GM21381 (cell line): ENCODE measurements at regions not wholly inside any gene's neighbourhood (a gene's known extent, or its start where the extent isn't known, plus 50 kb on each side); places are given as distances from the start of the nearest gene placed in this dataset.
"Not testable (repeated sequence)": the region's sequence is repeated elsewhere in the genome, so short reads cannot be mapped to it uniquely, and the experiment has no call there.

Experiments
- ATAC-seq: cut with Tn5 transposase; IDR thresholded peaks from one replicate; pipeline ENCODE4 v1.9.1; 2021; ENCODE audit warnings: mild to moderate bottlenecking, moderate library complexity; ENCODE audit not compliant: unreplicated experiment

DNA sequence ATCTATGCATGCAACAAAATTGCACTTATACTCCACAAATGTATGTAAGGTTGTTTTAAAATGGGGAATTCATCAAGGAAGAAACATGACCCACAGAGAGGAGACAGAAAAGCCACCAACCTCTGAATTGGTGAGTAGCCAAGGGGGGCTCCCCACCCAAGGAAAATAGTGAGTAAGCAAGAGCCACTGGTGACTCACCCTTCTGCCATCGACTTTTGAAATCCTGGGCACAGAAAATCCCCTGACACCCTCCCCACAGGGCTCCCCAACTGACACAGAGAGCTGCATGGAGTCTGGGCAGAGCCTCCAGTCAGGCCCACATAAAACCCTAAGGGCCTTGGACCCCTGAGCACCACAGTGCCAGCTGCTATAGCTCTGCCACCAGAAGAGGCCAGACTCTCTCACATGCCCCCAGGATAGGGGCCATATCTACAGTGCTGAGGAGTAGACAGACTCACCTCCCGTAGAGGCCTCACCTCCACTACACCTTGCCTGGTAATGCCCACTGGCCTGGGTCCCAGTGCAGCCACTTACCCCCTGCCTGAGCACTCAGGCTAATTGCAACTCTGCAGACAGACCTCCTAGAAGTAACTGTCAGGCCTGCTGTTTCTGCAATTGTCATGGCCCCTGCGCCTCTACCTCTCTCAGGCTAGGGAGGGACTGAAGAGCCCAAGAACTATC is 244.7 kb upstream of the WSB1 start:
- no peak for ATAC-seq

DNA sequence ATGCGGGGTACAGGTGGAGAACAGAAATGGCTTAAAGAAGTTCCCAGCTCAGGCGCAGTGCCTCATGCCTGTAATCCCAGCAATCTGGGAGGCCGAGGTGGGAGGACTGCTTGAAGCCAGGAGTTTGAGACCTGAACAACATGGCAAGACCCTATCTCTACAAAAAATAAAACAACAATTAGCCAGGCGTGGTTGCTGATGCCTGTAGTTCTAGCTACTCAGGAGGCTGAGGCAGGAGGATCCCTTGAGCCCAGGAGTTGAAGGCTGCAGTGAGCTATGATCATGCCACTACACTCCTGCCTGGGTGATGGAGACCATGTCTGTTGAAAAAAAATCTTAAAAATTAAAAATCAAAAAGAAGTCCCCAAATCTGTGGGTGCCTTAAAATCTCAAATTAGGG is 228.3 kb upstream of the WSB1 start:
- ATAC-seq = no peak

DNA sequence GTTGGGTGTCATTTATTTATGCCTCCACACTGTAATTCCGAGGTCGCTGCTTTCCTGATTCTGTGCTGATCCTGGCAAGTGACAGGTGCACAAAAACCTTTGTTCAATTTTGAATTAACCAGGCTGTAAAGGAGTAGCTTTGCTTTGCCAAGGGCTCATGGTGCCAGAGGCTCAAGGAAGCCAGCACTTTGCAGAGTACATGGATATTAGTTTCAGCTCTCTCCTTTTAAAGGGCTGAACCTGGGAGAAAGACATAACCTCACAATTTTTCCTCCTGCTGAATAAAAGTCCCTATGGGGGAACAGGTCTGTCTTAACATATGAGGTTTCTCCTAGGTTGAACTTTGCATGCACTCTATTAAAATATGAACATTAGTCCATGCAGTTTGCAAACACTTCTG is 227.6 kb upstream of the WSB1 start:
- no peak for ATAC-seq

DNA sequence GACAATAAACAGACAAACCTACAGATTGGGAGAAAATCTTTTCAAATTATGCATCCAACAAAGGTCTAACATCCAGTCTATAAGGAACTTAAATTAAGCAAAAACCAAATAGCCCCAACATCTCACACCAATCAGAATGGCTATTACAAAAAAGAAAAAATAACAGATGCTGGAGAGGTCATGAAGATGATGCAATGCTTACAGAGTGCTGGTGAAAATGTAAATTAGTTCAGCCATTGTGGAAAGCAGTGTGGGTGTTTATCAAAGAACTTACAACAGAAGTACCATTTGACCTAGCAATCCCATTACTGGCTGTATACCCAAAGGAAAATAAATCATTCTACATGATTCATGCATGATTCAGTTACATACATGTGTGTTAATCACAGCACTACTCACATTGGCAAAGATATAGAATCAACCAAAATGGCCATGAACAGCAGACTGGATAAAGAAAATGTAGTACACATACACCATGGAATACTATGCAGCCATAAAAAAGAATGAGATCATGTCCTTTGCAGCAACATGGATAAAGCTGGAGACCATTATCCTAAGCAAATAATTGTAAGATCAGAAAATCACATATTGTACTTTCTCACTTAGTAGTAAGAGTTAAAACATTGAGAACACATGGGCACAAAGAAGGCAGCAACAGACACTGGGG is 223.9 kb upstream of the WSB1 start:
- no peak for ATAC-seq

DNA sequence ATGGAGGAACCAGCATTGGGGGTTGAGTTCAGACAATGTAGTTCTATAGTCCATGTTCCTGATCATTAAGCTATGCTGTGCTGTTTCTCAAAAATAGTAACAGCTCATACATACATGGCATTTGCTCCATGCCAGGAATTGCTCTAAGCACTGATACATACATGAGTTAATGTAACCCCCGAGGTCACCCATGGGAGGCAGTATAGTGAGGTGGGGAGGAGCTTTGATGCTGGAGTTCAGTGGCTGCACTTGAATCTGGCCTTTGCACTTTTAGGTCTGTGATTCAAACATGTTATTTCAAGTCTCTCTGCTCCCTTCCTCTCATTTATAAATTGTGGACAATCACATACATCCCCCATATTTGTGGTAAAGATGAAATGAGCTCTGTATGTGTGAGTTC is 223.1 kb upstream of the WSB1 start:
- no peak for ATAC-seq

DNA sequence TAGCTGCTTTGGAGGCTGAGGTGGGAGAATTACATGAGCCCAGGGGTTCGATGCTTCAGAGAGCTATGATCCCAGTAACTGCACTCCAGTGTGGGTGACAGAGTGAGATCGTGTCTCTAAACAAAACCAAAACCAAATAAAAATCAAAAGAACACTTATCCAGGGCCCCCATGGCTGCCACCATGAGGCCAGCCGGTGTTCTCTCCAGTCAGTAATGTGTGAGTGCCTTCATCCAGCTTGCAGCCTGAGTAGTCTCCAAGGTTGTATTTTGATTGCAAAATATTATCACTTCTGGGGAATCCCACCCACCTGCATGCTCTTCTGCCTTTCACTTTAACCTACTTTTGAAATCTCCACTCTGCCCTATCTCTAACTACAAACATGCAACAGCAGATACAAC is 221.0 kb upstream of the WSB1 start:
- no peak for ATAC-seq

DNA sequence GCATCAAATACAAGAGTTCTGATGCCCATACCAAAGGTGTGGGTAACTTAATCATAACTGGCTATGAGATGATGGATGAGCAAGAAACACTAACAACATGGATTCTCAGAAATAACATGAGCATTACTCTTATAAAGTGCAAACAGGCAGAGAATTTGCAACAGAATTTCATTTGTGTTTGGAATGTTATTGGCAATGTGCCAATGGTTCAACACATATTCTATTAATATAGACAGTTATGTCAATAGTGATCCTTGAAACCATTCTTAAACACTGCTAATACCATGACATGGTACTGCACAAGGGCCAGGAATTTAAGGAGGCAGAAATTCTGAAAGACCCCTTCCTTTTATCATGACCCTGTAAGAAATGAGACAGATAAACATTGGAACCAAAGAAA is 217.1 kb upstream of the WSB1 start:
- ATAC-seq = no peak

DNA sequence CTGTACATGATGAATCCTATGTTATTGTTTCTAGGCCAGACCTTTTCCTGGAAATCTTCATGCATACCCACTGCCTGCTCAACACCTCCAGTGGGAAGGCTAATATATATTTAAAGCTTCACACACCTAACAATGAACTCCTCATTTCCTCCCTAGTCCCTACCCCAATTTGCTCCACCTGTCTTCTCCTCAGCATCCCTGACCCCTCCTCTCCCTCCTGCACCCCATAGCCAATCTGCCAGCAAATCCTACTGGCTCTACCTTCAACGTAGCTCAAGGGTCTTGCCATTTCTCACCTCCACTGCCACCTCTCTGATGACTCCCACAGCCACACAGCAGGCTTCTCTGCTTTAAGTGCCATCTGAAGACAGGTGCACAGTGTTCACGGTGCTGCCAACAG is 215.6 kb upstream of the WSB1 start:
- no peak for ATAC-seq

DNA sequence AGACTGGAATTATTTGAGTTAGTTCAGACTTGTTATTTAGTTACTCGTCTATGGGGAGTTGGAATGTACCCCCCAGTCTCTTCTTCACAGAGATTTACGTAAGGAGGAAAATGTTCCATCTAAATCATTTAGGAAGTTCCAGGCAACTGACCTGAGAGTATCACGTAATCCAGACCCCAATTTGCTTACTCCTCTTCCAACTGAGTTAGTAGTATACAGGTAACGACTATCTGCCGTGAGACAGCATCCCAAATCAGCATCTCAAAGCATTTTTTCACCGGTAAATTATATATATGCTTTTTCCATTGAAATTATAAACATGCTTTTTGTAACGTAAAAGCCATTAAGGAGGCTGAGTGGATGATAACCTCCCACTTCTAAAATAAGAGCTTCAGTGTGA is 214.3 kb upstream of the WSB1 start:
- ATAC-seq = no peak

DNA sequence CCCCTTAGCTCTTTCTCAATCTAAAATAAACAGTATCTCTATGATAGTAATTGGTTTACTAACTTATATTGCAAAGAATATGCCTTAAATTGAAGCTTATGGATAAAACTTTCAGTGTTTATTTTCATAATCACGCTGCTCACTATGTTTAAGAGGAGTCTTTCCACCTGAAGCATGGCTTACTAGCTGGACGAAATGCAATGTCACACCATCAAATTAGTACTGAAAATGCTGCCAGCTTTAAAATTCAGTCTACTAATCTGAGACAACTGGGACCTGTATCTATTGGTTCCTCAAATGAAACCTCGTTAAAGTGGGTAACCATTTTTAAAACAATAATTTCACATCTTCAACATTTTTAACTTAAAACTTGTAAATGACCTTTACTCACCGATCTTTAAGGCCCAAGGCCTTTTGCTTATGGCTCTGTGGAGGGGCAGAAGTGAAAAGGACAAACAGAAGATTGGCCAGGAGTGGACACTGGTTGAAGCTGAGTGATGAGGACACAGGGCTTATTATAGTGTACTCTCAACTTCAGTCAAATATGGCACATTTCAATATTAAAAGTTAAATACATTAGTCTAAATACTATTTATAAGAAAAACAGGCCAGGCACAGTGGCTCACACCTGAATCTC is 212.8 kb upstream of the WSB1 start:
- no peak for ATAC-seq

DNA sequence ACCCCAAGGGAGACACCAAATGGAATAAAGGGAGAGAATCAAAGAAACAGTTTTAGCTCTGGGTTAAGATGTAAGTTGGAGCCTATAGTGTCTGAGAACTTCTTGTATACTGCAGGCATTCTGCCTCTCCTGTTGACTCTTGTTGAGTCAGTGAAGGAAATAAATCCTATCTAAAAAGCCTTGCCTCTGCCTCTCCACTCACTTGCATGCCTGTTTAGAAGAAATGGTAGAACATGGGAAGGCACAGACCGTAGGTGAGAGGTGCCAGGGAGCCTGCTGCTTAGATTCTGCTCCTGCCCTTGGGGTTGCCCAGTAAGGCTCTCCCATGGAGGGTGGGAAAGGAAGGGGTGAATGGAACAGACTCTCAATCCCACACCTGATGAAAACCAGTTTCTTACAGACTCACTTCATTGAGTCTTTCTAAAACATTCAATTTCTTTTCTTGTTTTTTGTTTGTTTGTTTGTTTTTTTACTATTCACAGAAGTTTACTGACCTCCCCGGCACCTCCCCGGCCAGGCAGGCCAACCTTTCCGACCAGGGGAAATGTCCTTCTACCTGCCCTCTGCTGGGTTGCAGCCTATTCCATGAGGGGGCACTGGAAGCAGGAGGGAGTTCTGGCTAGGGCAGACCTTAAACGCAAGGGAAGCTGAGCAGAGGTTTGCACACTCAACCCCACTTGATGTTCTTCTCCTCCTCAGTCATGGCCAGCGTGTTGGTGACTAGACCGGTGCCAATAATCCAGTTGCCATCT is 211.7 kb upstream of the WSB1 start:
- ATAC-seq = no peak

DNA sequence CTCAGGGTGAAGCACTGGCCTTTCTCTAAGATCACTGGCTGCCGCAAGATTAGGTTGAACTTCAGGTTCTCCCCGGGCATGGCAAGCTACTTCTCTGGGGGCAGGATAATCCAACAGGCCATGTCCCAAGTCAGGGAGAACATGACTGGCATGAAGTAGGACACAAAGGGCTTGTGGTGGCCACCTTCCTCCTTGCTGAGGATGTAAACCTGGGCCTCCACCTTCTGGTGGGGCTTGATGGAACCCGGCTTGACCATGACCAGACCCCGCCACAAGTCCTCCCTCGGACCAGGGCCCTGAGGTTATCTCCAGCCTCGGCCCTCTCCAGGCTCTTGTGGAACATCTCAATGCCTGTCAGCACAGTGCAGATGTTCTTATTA is 211.1 kb upstream of the WSB1 start:
- no peak for ATAC-seq

DNA sequence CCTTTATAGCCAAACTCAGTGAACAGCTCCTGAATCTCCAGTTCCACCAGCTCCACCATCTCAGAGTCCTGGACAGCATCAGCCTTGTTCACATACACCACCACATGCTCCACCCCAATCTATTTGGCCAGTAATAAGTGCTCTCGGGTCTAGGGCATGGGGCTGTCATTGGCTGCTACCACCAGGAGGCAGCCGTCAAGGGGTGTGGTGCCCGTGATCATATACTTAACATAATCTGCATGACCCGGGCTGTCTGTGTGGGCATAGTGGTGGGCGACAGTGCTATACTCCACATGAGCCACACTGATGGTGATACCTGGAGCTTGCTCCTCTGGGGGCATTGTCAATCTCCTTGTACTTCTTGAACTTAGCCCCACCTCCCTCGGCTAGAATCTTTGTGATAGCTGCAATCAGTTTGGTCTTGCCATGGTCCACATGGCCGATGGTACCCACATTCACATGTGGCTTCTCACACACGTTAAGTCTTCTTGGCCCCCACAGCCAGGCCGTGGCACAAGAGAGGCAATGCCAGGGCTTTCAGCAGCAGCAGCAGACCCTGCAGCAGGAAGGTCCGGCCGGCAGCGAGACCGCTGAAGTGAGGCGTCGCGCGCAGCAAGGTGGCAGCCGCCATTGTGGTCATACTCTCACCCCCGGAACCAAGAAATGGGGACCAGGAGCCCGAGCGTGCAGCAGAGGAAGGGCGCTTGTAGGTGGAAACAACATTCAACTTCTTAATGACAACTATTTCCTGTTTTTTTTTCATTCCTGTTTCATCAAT is 210.3 kb upstream of the WSB1 start:
- no peak for ATAC-seq

DNA sequence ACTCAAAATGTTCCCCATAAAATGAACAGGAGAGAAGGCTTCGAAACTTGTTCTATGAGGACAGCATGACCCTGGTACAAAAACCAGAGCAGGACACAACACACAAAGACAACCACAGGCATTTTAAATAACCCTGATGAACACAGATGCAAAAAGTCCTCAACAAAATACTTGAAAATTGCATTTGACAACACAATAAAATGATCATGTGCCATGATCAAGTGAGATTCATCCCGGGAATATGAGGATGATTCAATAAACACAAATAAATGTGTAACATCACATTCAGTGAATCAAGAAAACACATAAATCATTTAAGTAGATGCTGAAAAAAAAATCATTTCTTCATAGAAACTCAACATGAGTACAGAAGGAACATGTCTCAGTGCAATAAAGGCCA is 208.4 kb upstream of the WSB1 start:
- no peak for ATAC-seq

DNA sequence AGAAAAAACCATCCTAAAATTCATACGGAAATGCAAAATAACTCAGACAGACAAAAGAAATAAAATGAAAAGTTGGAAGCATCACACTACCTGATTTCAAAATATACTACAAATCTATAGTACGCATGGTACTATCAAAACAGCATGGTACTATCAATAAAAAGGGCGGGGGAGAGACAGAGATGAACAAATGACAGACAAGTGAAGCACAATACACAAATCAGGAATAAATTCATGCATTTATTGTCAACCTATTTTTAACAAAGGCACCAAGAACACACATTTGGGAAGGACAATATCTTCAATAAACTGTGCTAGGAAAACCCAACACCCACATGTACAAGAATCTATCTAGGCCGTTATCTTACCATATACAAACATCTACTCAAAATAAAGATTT is 207.4 kb upstream of the WSB1 start:
- ATAC-seq = no peak

DNA sequence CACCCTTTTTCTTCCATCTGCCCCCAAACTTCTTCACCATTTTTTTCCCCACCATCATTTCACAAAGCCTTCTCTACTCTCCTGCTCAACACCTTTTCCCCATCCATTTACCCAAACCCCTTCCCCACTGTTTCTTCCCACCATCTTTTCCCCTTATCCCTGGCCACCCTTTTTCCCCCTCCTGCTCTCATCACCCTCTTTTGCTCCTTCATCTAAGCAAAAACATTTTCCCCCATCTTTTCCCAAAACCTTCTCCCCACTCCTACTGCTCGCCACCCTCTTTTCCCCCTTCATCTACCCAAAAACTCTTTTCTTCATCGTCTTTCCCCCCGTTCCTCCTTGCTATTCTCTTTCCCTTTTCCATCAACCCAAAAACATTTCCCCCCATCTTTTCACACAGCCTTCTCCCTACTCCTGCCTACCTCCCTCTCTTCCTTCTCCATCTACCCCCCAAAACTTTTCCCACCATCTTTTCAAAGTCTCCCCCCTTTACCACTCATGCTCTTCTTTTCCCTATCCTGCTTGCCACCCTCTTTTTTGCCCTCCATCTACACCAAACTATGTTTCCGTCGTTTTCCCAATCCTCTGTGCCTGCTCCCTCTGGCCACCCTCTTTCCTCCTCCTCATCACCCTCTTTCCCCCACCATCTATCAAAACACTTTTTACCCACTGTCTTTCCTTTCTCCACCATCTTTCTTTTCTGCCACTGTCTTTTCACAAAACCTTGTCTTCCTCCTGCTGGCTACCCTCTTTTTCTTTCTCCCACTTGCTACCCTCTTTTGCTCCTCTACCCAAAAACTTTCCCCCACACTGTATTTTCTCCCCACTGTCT is 205.8 kb upstream of the WSB1 start:
- no peak for ATAC-seq

DNA sequence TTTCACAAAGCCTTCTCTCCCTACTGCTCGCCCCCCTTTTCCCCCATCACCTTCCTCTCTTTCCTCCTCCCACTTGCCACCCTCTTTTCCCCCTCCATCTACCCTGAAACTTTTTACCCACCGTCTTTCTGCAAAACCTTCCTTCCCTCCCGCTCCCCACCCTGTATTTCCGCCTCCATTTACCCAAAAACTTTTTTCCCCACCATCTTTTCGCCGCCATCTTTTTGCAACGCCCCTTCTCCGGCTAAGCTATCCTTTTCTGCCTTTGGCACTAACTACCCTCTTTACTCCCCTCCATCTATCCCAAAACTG is 205.2 kb upstream of the WSB1 start:
- ATAC-seq = no peak

DNA sequence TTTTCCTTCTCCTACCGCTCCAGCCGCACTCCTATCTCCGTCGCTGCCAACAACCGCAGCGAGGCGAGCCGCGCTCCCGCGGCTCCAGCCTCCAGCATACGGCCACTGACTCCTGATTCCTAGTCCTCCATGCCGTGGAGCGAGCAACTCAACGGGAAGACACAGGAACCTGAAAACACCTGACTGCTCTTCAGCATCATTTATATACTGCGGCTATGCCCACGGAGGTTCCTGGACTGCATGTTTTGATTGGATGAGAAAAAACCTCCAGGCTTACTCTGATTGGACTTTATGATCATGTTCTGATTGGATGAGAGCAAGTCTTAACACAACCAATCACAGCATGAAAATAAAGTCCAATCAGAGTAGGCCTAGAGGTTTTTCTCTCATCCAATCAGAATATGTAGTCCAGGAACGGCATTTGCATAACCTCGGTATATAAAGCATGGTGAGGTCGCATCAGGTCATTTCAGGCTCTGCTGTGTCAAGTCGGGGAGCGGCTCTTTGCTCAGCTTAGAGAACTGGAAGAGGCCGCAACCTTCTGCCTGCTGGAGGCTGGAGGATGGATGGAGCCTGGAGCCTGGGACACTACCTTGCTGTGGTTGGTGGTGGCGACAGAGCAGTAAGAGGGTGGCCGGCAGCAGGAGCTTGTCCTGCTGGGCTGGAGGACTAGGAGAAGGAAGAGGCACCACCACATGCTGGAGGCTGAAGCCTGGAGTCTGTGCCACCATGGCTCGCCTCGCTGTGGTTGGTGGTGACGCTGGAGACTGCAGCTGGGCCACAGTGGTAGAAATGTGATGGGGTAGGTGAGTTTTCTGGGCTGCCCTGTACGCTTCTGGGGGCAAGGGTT is 204.6 kb upstream of the WSB1 start:
- ATAC-seq = not testable (repeated sequence)

DNA sequence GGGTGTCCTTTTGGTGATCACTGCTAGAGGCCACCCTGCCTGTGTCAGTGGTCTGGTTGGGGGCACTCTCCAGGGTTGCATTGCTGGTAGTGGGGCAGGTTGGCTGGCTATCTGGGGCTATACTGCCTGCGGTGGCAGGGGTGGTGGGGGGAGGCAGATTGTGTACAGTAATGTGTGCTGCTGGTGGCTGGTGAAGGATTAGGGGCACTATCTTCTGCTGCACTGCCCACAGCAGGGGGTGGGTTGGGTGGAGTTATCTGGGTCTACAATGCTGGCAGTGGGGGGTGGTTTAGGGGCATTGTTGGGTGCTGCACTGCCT is 204.0 kb upstream of the WSB1 start:
- no peak for ATAC-seq
